DND-41 (cell line): ENCODE measurements at regions not wholly inside any gene's neighbourhood (a gene's known extent, or its start where the extent isn't known, plus 50 kb on each side); places are given as distances from the start of the nearest gene placed in this dataset.

ENCODE experiments used
- ATAC-seq: fragments of 200-7000 bp; cut with Tn5 transposase; 3 replicates; pipeline ENCODE4 v1.9.1; 2021; ENCODE audit warnings: low read depth; ENCODE audit not compliant: insufficient read depth
- DNase-seq: peaks from one replicate; pipeline ENCODE4 v3.0.0-alpha.2; 2020
- H2AFZ ChIP-seq: 2 replicates; pipeline ENCODE4 v1.6.0; 2012; ENCODE audit warnings: low read depth, low read length
- H3K27ac ChIP-seq: 2 replicates; pipeline ENCODE4 v1.5.1; 2012; ENCODE audit warnings: low read length, inconsistent platforms
- H3K27me3 ChIP-seq: fragments of 200-600 bp; sonication (generic); 2 replicates; pipeline ENCODE4 v1.6.0; 2012; ENCODE audit warnings: low read length, mild to moderate bottlenecking, inconsistent platforms; ENCODE audit not compliant: insufficient read depth, poor library complexity
- H3K36me3 ChIP-seq: 2 replicates; pipeline ENCODE4 v1.5.1; 2012; ENCODE audit warnings: low read length, inconsistent platforms; ENCODE audit not compliant: insufficient read depth
- H3K4me1 ChIP-seq: 2 replicates; pipeline ENCODE4 v1.5.1; 2012; ENCODE audit warnings: mild to moderate bottlenecking, low read length; ENCODE audit not compliant: insufficient read depth
- H3K4me2 ChIP-seq: 2 replicates; pipeline ENCODE4 v1.6.0; 2012; ENCODE audit warnings: mild to moderate bottlenecking, moderate library complexity, low read length, inconsistent platforms; ENCODE audit not compliant: insufficient read depth
- H3K4me3 ChIP-seq, 2 experiments: fragments of 200-600 bp in 1 of 2; shearing (Covaris generic) in 1 of 2; 2 replicates each; pipeline ENCODE4 v1.5.1; 2012 to 2016; ENCODE audit warnings: inconsistent platforms in 2 of 2, low read length in 2 of 2, mild to moderate bottlenecking in 2 of 2, low read depth in 1 of 2, moderate library complexity in 1 of 2
- H3K79me2 ChIP-seq: 2 replicates; pipeline ENCODE4 v1.6.0; 2012; ENCODE audit warnings: low read length, inconsistent platforms; ENCODE audit not compliant: insufficient read depth
- H3K9ac ChIP-seq: 2 replicates; pipeline ENCODE4 v1.6.0; 2012; ENCODE audit warnings: low read depth, mild to moderate bottlenecking, inconsistent platforms, low read length, moderate library complexity
- H3K9me3 ChIP-seq: 2 replicates; pipeline ENCODE4 v1.5.1; 2012; ENCODE audit warnings: low read length, moderate library complexity, mild to moderate bottlenecking, inconsistent platforms; ENCODE audit not compliant: insufficient read depth, severe bottlenecking
- H4K20me1 ChIP-seq: 2 replicates; pipeline ENCODE4 v1.6.0; 2012; ENCODE audit warnings: low read length; ENCODE audit not compliant: insufficient read depth
- EZH2 ChIP-seq: IDR thresholded peaks from 3 replicates; pipeline ENCODE4 v1.6.1; 2012; ENCODE audit warnings: borderline replicate concordance, low read depth, mild to moderate bottlenecking, moderate library complexity, low read length, inconsistent platforms; ENCODE audit not compliant: severe bottlenecking
- TF ChIP-seq, protein P1 (sequence below): IDR thresholded peaks from 2 replicates; pipeline ENCODE4 v1.5.1; 2012; ENCODE audit warnings: borderline replicate concordance, low read length, moderate library complexity, mild to moderate bottlenecking; ENCODE audit not compliant: poor library complexity, severe bottlenecking; ENCODE audit errors: extremely low read depth

GRCh38 chr15:31458596-31459399 is 132.2 kb downstream of the KLF13 start:
- DNase-seq (no peak), ATAC-seq (no peak)
- Histone ChIP-seq H3K36me3 (no peaks in the 10 kb centered on the region), H3K9me3 (no peaks in the 10 kb centered on the region), H3K79me2 (no peaks in the 10 kb centered on the region), H2AFZ (no peak overlapping the region), H3K4me1 (no peaks in the 10 kb centered on the region), H3K27ac (no peak overlapping the region), H3K9ac (no peak overlapping the region), H3K27me3 (no peaks in the 10 kb centered on the region), H3K4me3 (no peak overlapping the region), H3K4me2 (no peak overlapping the region), H4K20me1 (no peaks in the 10 kb centered on the region)
- no peak for TF ChIP-seq EZH2
- TF ChIP-seq, protein P1, sequence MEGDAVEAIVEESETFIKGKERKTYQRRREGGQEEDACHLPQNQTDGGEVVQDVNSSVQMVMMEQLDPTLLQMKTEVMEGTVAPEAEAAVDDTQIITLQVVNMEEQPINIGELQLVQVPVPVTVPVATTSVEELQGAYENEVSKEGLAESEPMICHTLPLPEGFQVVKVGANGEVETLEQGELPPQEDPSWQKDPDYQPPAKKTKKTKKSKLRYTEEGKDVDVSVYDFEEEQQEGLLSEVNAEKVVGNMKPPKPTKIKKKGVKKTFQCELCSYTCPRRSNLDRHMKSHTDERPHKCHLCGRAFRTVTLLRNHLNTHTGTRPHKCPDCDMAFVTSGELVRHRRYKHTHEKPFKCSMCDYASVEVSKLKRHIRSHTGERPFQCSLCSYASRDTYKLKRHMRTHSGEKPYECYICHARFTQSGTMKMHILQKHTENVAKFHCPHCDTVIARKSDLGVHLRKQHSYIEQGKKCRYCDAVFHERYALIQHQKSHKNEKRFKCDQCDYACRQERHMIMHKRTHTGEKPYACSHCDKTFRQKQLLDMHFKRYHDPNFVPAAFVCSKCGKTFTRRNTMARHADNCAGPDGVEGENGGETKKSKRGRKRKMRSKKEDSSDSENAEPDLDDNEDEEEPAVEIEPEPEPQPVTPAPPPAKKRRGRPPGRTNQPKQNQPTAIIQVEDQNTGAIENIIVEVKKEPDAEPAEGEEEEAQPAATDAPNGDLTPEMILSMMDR: no peak

GRCh38 chr15:31459400-31459748 is 132.7 kb downstream of the KLF13 start:
- DNase-seq (no peak), ATAC-seq (no peak)
- Histone ChIP-seq H3K9me3 (no peaks in the 10 kb centered on the region), H3K9ac (no peak overlapping the region), H3K36me3 (no peaks in the 10 kb centered on the region), H3K27ac (no peak overlapping the region), H2AFZ (no peak overlapping the region), H3K4me3 (no peak overlapping the region), H4K20me1 (no peaks in the 10 kb centered on the region), H3K4me1 (no peaks in the 10 kb centered on the region), H3K27me3 (no peaks in the 10 kb centered on the region), H3K4me2 (no peak overlapping the region), H3K79me2 (no peaks in the 10 kb centered on the region)
- no peak for TF ChIP-seq EZH2
- TF ChIP-seq, protein P1: no peak

DNA sequence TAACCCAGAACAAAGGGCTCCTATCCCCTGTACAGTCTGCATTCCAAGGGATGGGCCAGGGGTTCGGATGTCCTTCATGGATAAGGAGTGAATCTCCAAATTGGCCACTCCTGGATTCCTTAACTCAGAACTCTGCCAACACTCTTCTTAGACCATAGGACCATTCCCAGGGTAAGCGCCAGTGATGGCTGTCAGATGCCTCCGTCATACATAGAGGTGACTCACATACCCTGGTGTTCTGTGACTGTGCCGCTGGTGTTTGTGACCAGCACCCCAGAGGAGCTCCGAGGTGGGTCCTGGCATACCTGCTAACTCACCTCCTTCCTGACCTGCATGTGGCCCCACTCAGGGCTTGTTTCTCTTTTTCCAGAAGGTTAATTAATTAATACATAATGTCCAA is 134.7 kb downstream of the KLF13 start:
- Histone ChIP-seq H3K79me2 (no peaks in the 10 kb centered on the region), H3K4me2 (no peak overlapping the region), H4K20me1 (no peaks in the 10 kb centered on the region), H2AFZ (no peak overlapping the region), H3K9ac (no peak overlapping the region), H3K4me3 (no peak overlapping the region), H3K27me3 (no peaks in the 10 kb centered on the region), H3K27ac (no peak overlapping the region), H3K4me1 (no peaks in the 10 kb centered on the region), H3K9me3 (no peaks in the 10 kb centered on the region), H3K36me3 (no peaks in the 10 kb centered on the region)
- TF ChIP-seq, protein P1: no peak
- DNase-seq: no peak
- no peak for ATAC-seq

GRCh38 chr15:31461911-31462480 is 135.4 kb downstream of the KLF13 start:
- H3K4me1 ChIP-seq: no peaks in the 10 kb centered on the region
- no peak overlapping the region for H3K9ac ChIP-seq
- H3K4me2 ChIP-seq: no peak overlapping the region
- no peak overlapping the region for H3K4me3 ChIP-seq
- TF ChIP-seq EZH2: no peak
- TF ChIP-seq, protein P1: no peak
- no peaks in the 10 kb centered on the region for H4K20me1 ChIP-seq
- no peaks in the 10 kb centered on the region for H3K27me3 ChIP-seq
- H2AFZ ChIP-seq: no peak overlapping the region
- no peak overlapping the region for H3K27ac ChIP-seq
- no peaks in the 10 kb centered on the region for H3K9me3 ChIP-seq
- no peaks in the 10 kb centered on the region for H3K36me3 ChIP-seq
- H3K79me2 ChIP-seq: no peaks in the 10 kb centered on the region
- no peak for ATAC-seq
- DNase-seq: no peak
